GM19324 (cell line): ENCODE measurements at regions not wholly inside any gene's neighbourhood (a gene's known extent, or its start where the extent isn't known, plus 50 kb on each side); places are given as distances from the start of the nearest gene placed in this dataset.
"Not testable (repeated sequence)": the region's sequence is repeated elsewhere in the genome, so short reads cannot be mapped to it uniquely, and the experiment has no call there.

Source experiments
- ATAC-seq: cut with Tn5 transposase; IDR thresholded peaks from one replicate; pipeline ENCODE4 v1.9.1; 2021; ENCODE audit warnings: mild to moderate bottlenecking, moderate library complexity; ENCODE audit not compliant: unreplicated experiment, low FRiP score

GRCh38 chr7:4436936-4437335 is 245.2 kb upstream of the FOXK1 start:
- ATAC-seq, result no peak

GRCh38 chr7:4437916-4438315 is 244.2 kb upstream of the FOXK1 start:
- no peak for ATAC-seq

GRCh38 chr7:4438723-4439245 is 243.3 kb upstream of the FOXK1 start:
- ATAC-seq, result no peak

- no peak for ATAC-seq
These were observed 242.7 kb upstream of the FOXK1 start for GRCh38 chr7:4439444-4439843.

- no peak for ATAC-seq
These were observed 238.0 kb upstream of the FOXK1 start for GRCh38 chr7:4444106-4444505.

- ATAC-seq, result no peak
These were observed 236.3 kb upstream of the FOXK1 start for GRCh38 chr7:4445777-4446176.

- no peak for ATAC-seq
These were observed 232.8 kb upstream of the FOXK1 start for GRCh38 chr7:4449263-4449662.

- no peak for ATAC-seq
These were observed 231.6 kb upstream of the FOXK1 start for GRCh38 chr7:4450483-4450882.

- no peak for ATAC-seq
These were observed 221.5 kb upstream of the FOXK1 start for GRCh38 chr7:4460597-4460996.

- ATAC-seq, result no peak
These were observed 220.6 kb upstream of the FOXK1 start for GRCh38 chr7:4461531-4461930.

GRCh38 chr7:4468320-4469102 is 213.6 kb upstream of the FOXK1 start:
- ATAC-seq, result no peak

- no peak for ATAC-seq
These were observed 211.8 kb upstream of the FOXK1 start for GRCh38 chr7:4470246-4470645.

- no peak for ATAC-seq
These were observed 209.4 kb upstream of the FOXK1 start for GRCh38 chr7:4472728-4473127.

GRCh38 chr7:4479367-4480039 is 202.6 kb upstream of the FOXK1 start:
- ATAC-seq, result no peak

- not testable (repeated sequence) for ATAC-seq
These were observed 202.0 kb upstream of the FOXK1 start for GRCh38 chr7:4480131-4480530.

- no peak for ATAC-seq
These were observed 198.2 kb upstream of the FOXK1 start for GRCh38 chr7:4483851-4484250.

- ATAC-seq, result no peak
These were observed 197.6 kb upstream of the FOXK1 start for GRCh38 chr7:4484545-4484944.

- no peak for ATAC-seq
These were observed 195.2 kb upstream of the FOXK1 start for GRCh38 chr7:4486907-4487306.

GRCh38 chr7:4496911-4497310 is 185.2 kb upstream of the FOXK1 start:
- ATAC-seq, result not testable (repeated sequence)

GRCh38 chr7:4500812-4501211 is 181.3 kb upstream of the FOXK1 start:
- no peak for ATAC-seq

GRCh38 chr7:4507886-4508285 is 174.2 kb upstream of the FOXK1 start:
- not testable (repeated sequence) for ATAC-seq

GRCh38 chr7:4513450-4513849 is 168.6 kb upstream of the FOXK1 start:
- ATAC-seq, result no peak
